GM18858 (cell line): ENCODE measurements at regions not wholly inside any gene's neighbourhood (a gene's known extent, or its start where the extent isn't known, plus 50 kb on each side); places are given as distances from the start of the nearest gene placed in this dataset.
"Not testable (repeated sequence)": the region's sequence is repeated elsewhere in the genome, so short reads cannot be mapped to it uniquely, and the experiment has no call there.

Source experiments
- ATAC-seq: cut with Tn5 transposase; IDR thresholded peaks from one replicate; pipeline ENCODE4 v1.9.1; 2021; ENCODE audit not compliant: unreplicated experiment

DNA sequence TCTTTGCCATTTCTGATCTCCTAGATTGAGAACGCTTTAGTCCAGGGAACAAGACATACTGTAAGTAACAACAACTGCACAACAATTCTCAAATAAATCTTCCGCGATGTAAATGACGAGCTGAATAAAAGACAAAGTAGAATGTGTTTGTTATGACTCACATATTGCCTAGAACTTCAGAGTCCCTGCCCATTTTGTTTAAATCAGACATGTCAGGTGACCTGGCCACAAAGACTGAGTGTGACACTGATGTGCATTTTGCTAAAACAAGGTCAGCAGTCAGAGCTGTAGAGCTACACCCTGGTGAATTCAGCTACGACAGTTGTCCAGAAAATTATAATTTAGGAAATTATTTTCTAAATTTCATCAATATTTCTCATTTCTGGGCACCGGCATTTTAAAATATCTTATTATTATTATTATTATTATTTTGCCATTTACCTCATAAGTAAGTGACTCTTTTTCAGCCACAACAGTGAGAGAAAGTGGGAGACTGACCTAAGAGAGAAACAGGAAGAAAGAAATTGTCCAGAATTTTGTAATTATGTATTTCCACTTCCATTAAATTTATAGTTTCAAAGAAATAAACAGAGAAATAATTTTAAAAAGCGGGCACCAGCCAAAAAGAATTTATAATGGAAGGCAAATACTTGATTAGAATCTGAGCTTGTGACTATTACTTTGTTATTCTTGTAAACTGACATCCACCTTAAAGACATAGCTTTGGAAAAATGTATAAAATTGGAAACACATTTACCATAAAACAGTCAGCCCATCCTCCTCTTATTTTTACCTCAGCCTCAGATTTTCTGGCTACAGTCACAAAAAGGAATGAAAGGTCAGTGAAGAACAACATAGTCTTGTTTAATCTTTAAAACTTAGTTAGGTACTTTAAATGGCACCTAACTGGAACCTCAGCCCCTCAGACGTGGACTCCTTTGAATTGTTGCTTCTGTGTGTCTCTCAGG is 157.0 kb upstream of the CITED2 start:
- ATAC-seq: no peak

DNA sequence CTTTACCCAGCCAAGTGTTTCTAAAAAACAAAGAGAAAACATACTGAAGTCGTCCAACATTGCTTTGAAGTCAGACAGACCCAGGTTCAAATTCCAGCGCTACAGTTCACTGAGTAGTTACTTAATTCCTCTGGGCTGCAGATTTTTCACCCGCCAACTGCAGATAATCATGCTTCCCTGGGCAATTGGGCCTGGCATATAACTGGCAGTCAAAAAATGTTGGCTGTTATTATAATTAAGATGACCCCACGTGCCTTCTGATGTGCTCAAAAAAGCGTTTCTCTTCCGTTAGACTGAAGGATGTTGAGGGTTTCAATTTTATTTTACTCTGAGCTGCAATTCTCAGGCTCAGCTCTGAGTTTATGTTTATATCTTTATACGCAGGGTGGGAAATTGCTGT is 156.1 kb upstream of the CITED2 start:
- ATAC-seq: no peak

DNA sequence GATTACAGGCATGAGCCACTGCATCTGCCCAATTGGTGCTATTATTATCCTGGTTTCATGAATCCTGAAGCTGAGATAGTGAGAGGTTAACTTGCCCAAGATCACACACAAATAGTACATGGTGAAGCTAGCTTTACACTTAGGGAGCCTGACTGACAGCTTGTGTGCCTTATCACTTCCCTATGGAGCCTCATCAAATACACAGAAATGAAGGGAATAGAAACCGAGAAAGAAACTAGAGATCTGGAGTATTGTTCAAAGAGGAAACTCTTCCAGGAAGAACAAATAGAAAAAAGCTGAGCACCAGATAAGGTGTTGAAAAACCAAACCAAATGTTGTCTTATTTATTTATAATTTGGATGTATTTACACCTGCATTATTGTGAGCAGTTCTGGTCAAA is 155.0 kb upstream of the CITED2 start:
- no peak for ATAC-seq

DNA sequence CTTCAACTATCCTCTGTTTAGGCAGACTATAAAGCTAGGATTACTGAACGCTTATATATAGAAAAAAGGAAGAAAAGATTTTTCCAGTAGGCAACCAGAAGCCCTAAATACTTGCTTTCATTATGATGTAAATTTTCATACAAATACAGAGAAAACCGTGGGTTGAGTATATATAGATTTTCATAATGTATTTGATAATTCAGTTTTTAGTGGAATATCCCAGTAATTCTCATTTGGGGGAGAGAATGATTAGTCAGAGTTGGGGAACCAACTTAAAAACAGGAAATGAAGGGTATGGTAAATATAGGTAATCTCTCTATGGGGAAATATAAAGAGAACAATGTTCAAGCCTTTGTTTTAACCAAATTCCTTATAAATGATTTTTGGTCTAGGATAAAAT is 154.0 kb upstream of the CITED2 start:
- ATAC-seq: no peak

DNA sequence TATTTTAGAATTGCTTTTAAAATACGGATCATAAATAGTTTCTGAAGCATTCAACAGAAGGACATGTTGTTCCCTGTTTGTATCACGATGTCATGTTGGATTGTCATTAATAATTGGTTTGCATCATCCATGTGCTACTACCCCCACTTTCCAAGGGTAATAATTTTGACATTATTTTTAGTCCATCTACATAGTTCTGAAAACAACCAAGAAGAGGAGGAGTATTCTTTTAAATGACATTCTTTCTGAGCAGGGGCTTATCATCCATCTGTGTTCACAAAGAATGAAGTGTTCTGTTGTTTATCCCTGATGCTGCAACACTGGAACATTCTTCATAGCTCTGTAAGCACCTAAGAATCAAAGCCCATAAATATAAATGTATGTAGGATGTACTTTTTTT is 151.0 kb upstream of the CITED2 start:
- ATAC-seq: no peak

DNA sequence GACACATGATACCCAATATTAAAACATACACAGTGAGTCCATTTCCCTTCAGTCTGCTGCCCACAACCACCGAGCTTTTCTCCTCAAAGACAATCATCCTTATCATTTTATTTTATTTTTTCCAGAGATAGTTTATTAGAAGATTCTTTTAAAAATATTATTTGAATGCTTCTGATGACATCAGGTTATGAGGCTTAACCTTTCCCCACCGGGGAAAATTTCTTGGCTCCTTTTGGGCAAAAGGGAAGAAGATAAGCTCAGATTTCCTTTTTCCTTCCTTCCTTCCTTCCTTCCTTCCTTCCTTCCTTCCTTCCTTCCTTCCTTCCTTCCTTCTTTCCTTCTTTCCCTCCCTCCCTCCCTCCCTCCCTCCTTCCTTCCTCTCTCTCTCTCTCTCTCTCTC is 149.5 kb upstream of the CITED2 start:
- ATAC-seq: no peak

DNA sequence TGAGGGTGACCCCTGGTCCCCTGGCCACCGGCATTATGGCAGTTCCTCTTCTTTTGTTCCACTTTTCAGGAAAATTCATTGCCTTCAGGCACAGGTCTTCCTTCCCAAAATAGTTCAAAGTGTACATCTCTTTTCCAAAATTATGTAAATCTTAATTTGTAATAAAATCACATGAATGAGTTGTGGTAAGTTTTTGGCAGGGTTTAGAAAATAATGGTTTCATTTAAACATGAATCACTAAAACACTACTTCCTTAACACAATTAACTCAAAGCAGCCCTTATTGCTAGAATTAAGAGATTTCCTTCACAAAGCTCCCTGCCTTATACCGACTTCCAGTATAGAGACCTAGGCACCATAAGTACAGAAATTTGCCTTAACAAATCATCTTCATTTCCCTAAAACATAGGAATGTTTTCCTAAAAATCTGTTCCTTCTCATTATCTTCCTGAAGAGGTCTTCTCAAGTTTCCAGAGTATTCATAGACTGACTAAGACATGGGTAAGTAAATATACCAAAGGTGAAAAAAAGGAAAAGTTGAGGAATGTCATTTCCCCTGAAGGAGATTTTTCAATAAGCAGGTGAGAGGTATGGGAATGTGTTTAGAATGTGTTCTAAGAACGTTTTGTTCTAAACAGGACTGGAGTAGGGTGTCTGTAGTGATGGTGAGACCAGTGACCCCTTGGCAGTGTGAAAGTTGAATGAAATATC is 148.2 kb upstream of the CITED2 start:
- no peak for ATAC-seq

DNA sequence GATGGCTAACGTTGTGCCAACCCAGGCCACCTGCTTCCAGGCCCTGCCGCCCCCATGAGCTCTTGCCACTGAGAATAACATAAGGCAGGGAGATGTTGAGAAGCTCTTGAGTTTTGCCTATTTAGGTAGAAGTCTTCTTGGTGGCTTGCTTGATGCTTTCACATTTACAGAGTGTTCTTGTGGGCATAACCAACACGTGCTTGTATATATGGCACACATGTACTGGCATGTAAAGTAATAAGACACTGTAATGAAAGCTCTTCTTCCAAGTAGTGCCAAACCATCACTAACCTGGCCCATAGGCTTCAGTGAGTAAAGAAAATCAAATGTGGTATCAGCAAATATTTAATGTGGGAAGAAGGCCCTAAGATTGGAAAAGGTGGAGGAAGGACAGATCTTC is 146.9 kb upstream of the CITED2 start:
- ATAC-seq: no peak

DNA sequence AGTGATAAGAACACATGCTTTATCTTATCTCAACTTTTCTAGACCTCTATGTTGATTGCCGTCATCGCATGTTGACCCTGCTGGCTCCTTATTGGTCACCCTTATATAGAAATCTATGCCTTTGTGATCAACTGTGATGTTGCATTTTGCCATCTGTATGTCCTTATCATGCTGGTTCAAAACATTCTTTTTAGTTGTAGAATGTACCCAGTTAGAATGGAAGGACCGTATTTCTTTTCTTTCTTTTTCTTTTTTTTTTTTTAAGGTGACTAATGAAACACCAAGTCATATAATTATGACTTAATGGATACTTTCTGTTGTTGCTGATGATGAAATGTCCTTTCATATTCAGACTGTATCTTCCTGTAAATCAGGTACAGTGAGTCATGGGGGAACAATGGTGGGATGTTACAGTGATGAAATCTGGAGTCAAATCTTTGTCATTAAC is 145.9 kb upstream of the CITED2 start:
- no peak for ATAC-seq

DNA sequence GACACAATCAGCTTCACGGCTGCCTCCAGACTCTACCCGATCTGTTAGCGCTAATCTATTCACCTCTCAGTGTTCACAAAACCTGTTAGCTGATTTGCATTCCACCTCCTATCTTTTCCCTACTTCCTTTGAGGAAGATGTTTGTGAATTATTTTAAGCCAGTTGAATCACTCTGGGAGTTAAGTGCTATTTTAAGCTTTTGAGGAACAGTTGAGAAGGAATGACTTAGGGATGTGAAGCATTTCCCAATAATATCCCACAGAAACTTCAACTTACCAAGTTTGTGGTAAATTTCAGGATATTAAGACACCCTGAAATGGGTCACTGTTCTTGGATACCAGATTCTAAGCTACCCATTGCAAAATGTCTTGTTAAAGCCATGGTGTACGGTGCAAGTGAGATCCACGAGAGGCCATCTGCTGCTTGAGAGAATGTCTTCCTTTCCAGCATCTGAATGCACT is 145.2 kb upstream of the CITED2 start:
- ATAC-seq: no peak

DNA sequence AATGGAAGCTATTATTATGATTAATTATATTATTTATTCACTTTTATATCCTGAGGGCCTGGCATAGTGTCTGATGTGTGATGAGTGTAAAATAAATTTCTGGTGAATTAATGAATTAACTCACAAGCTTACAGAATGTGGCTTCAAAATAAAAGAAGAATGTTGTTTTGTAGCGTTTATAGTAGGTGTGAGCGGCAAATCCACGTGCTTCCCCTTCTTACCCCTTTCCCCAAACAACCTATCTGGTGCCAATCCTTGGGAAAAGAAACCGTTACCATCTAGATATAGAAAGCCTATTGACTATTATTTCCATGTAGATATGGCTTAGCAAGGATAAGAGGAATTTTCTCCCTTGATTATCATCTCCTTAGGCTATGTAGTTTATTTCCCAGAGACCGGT is 144.6 kb upstream of the CITED2 start:
- ATAC-seq: no peak

DNA sequence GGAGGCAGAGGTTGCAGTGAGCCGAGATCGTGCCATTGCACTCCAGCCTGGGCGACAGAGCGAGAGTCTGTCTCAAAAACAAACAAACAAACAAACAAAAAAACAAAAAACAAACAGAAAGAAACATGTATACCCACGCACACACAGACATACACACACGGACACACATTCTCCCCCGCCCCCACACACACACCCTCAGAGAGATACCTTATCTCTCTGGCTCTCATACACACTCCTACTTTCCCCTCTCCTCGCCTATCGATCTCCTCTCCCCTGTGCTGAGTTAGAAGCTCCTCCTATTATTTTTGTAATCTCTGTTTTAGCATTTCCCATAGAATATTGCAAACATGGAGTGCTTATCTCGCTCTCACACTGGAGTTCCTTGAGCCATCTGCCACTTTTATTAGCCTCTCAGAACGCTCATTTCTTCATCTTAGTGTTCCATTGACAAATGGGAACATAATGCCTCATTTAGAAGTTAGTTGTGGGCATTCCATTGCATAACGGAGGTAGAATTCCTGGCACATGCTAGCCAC is 144.2 kb upstream of the CITED2 start:
- ATAC-seq: no peak

DNA sequence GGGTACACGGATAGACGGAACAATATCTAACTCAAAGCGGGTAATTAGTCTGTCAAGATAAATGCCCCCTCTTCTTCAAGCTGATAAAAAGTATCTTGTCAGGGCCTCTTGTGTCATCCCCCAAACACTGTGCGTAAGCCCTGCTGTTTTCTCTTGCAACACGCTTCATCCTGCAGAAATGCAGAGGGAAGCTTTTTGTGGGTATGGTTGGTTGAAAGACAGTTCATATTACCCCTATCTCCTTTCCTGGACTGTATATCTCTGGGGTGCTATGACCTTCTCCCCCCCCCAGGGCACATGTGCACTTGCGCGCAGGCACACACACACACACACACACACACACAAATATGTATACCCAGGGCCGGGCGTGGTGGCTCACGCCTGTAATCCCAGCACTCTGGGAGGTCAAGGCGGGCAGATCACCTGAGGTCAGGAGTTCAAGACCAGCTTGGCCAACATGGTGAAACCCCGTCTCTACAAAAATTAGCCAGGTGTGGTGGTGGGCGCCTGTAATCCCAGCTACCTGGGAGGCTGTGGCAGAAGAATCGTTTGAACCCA is 143.6 kb upstream of the CITED2 start:
- not testable (repeated sequence) for ATAC-seq

DNA sequence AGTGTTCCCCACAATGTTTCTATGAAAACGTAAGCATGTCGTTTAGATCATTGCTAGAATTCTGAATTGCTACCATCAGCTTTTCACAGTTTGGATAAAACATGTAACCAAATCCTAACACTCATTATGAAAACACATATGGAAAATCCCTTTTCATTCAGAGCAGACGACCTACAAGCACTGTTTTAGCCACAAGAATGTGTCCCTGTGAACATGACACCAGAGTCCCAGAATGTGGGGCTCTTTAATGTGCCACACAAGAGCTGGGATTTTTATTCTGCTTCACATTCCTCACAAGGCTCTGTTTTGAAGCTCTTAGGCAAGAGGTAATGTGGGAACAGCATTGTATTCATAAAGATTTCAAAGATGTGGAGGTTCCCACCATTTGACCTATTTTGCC is 141.1 kb upstream of the CITED2 start:
- ATAC-seq: no peak

DNA sequence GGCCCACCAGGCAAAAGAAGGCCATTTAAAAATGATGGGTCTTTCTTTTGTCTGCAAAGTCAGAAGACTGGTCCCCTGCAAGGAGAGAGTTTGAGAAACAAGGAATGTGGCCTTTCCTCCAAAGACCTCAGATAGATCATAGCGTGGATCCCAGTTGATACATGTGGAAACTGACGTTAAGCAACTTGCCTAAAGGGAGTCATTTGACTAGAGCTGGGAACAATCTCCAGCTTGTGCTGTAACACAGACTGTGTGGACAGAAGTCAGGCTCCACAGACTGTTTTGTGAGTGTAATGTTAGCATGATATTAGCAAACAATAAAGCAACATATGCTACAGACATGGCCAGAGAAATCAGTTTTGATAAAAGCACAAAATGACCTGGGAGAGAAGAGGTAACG is 140.4 kb upstream of the CITED2 start:
- no peak for ATAC-seq

DNA sequence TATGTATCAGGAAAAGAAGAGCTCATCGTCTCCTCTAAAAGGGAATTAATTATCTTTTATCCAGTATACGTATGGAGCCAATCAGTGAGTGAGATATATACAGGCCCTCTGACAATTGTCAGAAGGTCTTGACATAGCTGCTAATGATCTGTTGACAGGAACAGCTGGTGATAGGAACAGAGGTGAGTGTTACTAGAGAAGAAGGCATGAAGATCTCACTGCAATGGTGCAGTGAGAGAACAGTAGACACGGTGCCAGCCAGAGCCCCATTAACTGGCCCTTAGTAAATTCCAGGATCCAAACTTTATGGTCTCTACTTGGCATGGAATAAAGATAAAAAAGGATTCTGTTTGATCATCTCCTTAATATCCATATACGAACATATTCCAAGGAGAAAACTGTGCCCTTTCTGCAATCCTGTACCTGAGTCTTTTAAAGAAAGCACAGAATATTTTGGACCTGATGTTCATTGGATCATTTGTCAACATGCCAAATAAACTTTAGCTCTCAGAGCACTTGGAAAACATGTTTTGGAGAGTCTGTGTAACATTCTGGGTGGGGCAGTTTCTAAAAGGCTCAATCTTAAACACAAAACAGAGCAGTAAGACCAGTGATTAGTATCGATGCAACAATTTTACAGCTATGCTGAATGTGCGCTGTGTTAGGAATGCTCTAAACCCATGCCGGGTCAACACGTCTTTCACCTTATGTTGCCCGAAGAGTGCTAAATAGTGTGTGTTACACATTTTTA is 135.8 kb upstream of the CITED2 start:
- no peak for ATAC-seq

DNA sequence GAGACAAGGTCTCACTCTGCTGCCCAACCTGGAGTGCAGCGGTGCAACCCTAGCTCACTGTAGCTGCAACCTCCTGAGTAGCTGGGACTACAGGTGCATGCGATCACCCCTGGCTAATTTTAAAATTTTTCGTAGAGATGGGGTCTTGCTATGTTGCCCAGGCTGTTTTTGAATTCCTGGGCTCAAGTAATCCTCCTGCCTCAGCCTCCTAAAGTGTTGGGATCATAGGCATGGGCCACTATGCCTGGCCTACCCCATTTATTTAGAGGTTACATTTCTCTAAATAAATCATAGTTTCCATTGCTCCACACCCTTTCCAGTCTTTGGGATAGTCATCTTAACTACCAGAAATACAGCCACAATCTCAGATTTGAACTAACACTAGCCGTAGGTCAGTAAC is 134.7 kb upstream of the CITED2 start:
- no peak for ATAC-seq

DNA sequence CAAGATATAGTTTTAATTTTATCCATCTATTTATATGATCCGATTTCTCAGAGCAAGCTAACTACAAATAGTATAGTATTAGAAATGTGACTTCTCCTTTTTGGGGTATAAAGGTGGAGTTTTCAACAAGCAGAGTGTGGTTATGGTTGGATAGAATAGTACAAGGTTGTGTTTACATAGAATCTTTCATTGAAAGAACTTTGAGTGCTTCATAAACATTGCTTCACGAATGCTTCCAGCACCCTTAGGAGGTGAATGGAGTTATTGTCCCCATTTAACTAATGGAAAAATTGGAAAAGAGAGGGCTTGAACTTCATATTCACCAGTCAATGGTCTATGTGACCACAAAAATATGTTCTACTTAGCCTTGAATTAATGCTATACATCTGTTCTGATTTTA is 134.1 kb upstream of the CITED2 start:
- ATAC-seq: no peak

DNA sequence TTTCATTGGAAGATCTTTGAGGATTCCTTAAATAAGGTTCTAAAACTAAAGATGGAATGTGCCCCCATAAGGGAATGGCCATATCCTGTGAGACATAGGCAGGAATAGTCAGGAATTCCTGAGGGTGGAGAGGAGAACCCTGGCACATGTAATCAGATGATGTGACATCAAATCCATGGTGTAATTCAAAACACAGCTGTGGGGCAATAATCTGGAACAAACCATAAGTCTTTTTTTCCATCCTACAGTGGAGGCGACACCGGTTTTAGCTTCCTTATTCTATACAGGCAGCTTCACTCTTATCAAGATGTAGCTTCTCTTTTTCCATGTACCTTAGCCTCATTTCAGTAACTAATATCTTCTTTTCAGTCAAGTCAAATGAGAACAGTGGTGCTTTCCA is 133.6 kb upstream of the CITED2 start:
- ATAC-seq: no peak

DNA sequence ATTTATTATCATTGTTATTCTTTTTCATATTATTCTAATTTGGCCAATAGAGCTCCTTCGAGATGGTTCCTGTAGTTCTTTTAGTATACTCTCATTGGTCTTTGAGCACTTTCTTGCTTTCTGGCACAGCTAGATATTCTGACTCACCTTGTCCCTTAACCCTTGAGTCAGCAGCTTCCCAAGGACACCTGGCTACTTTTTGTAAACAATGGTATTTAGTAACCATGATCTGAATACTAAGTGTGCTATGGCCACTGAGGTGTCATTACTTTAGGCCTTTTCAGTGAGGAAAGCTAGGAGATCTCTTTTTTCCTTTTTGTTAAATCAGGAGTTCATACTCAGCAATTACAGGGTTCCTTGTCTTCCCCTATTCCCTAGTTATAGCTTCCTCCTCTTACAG is 126.5 kb upstream of the CITED2 start:
- ATAC-seq: no peak

DNA sequence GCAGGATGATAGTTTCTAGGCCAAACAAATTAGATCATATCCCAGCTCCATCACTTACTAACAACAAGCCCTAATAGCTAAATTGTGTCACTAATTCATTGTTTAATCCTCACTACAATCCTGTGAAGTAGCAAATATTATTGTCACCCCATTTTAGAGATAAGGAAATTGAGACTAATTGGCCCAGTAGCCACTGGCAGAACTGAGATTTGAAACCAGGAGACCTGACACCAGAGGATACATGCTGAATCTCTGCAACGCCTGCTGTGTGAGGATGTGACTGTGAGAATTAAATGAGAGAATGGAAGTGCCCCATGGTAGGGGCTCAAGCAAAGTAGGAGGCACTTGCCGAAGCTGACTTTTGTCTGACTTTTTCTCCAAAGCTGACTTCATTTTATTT is 124.3 kb upstream of the CITED2 start:
- ATAC-seq: no peak
